ENCODE measurements at regions not wholly inside any gene's neighbourhood (a gene's known extent, or its start where the extent isn't known, plus 50 kb on each side); places are given as distances from the start of the nearest gene placed in this dataset.

GRCh38 chr1:65066766-65067490 is 81.1 kb upstream of the AK4 start:
- TF ChIP-seq CTCF (conservative IDR thresholded peaks at IDR 0.05) (no peak), EZH2 (IDR thresholded peaks at IDR 0.05; ENCODE audit: low read depth) (no peak)

Data from PC-9 (cell line).